AG08396 (cell line): ENCODE measurements at regions not wholly inside any gene's neighbourhood (a gene's known extent, or its start where the extent isn't known, plus 50 kb on each side); places are given as distances from the start of the nearest gene placed in this dataset.
"Not testable (repeated sequence)": the region's sequence is repeated elsewhere in the genome, so short reads cannot be mapped to it uniquely, and the experiment has no call there.

Source experiments
- DNase-seq: peaks from one replicate; pipeline ENCODE4 v3.0.0; 2012; ENCODE audit warnings: low spot score, mixed read lengths

GRCh38 chr13:75178436-75178835 lies 303.5 kb downstream of the TBC1D4 start:
- DNase-seq, result no peak

- no peak for DNase-seq
Measured at GRCh38 chr13:75175575-75175974, 306.4 kb downstream of the TBC1D4 start.

- DNase-seq, result not testable (repeated sequence)
Measured at GRCh38 chr13:75175097-75175496, 306.9 kb downstream of the TBC1D4 start.

GRCh38 chr13:75174481-75174880 lies 307.5 kb downstream of the TBC1D4 start:
- DNase-seq, result no peak

- DNase-seq, result no peak
Measured at GRCh38 chr13:75173457-75174356, 308.3 kb downstream of the TBC1D4 start.

- DNase-seq, result no peak
Measured at GRCh38 chr13:75170311-75170710, 311.7 kb downstream of the TBC1D4 start.

GRCh38 chr13:75165543-75166230 lies 316.3 kb downstream of the TBC1D4 start:
- no peak for DNase-seq

GRCh38 chr13:75161804-75162203 lies 320.2 kb downstream of the TBC1D4 start:
- no peak for DNase-seq

- no peak for DNase-seq
Measured at GRCh38 chr13:75160984-75161383, 321.0 kb downstream of the TBC1D4 start.

- no peak for DNase-seq
Measured at GRCh38 chr13:75154331-75154730, 327.6 kb downstream of the TBC1D4 start.

- no peak for DNase-seq
Measured at GRCh38 chr13:75153834-75154233, 328.1 kb downstream of the TBC1D4 start.

- no peak for DNase-seq
Measured at GRCh38 chr13:75153386-75153785, 328.6 kb downstream of the TBC1D4 start.

GRCh38 chr13:75151081-75151643 lies 330.8 kb downstream of the TBC1D4 start:
- DNase-seq, result no peak

GRCh38 chr13:75149776-75150175 lies 332.2 kb downstream of the TBC1D4 start:
- DNase-seq, result no peak

GRCh38 chr13:75147946-75148345 lies 334.0 kb downstream of the TBC1D4 start:
- DNase-seq, result no peak

GRCh38 chr13:75146436-75146835 lies 335.5 kb downstream of the TBC1D4 start:
- DNase-seq, result no peak

- DNase-seq, result no peak
Measured at GRCh38 chr13:75145927-75146326, 336.0 kb downstream of the TBC1D4 start.

GRCh38 chr13:75139291-75139690 lies 342.7 kb downstream of the TBC1D4 start:
- no peak for DNase-seq

- no peak for DNase-seq
Measured at GRCh38 chr13:75137911-75138571, 343.9 kb downstream of the TBC1D4 start.

GRCh38 chr13:75136151-75136550 lies 345.8 kb downstream of the TBC1D4 start:
- DNase-seq, result no peak

GRCh38 chr13:75135325-75135825 lies 346.6 kb downstream of the TBC1D4 start:
- DNase-seq, result peak; percentile 18
